ENCODE measurements at regions not wholly inside any gene's neighbourhood (a gene's known extent, or its start where the extent isn't known, plus 50 kb on each side); places are given as distances from the start of the nearest gene placed in this dataset.

GRCh38 chr5:91976451-91976850 is 593.3 kb upstream of the ARRDC3 start:
- no peak overlapping the region for H2BK12ac ChIP-seq (ENCODE audit: low read length)
- H4K8ac ChIP-seq (ENCODE audit: low read depth, low read length): no peak overlapping the region
- H2AFZ ChIP-seq (ENCODE audit: low read length): peak overlapping the region; percentile 32
- H3K14ac ChIP-seq (ENCODE audit: low read length): no peak overlapping the region
- no peak overlapping the region for H3K4ac ChIP-seq (ENCODE audit: low read length)
- H2BK15ac ChIP-seq (ENCODE audit: low read length): no peak overlapping the region
- no peak overlapping the region for H2BK120ac ChIP-seq (ENCODE audit: low read depth, low read length)
- WGBS, 2 donors (ENCODE audit: extremely low coverage in 2 of 2, insufficient read length in 2 of 2, insufficient replicate concordance in 1 of 2): no CpG with 5 or more reads among the region's 3 CpGs
- H2AK5ac ChIP-seq (ENCODE audit: low read depth, low read length): no peak overlapping the region
- H3K27me3 ChIP-seq (ENCODE audit: control insufficient read depth in 3 of 3, insufficient read depth in 3 of 3, low read depth in 1 of 3, low read length in 3 of 3): no peaks in the 10 kb centered on the region
- no peak overlapping the region for H3K4me3 ChIP-seq (ENCODE audit: low read length in 2 of 2)
- H4K91ac ChIP-seq (ENCODE audit: low read depth, low read length, poor library complexity): no peak overlapping the region
- H3K36me3 ChIP-seq (replicated peaks in 1 of 2; ENCODE audit: control insufficient read depth in 2 of 2, insufficient read depth in 2 of 2, low read length in 2 of 2): no peaks in the 10 kb centered on the region
- no peak for DNase-seq (ENCODE audit: low spot score)
- no peak overlapping the region for H3K27ac ChIP-seq (replicated peaks; ENCODE audit: low read length)
- H3K4me2 ChIP-seq (ENCODE audit: insufficient read depth, low read length, poor library complexity, severe bottlenecking): no peak overlapping the region
- no peaks in the 10 kb centered on the region for H3K79me1 ChIP-seq (ENCODE audit: low read depth, low read length)
- no peak overlapping the region for H3K23ac ChIP-seq (ENCODE audit: low read depth, low read length, poor library complexity)
- H3K4me1 ChIP-seq (ENCODE audit: control insufficient read depth in 2 of 2, insufficient read depth in 1 of 2, low read depth in 1 of 2, low read length in 2 of 2): no peaks in the 10 kb centered on the region
- H3K9ac ChIP-seq (ENCODE audit: low read depth, low read length, poor library complexity): no peak overlapping the region
- H2BK5ac ChIP-seq (ENCODE audit: low read length): no peak overlapping the region
- H3K9me3 ChIP-seq (replicated peaks in 1 of 2; ENCODE audit: control insufficient read depth in 2 of 2, insufficient read depth in 1 of 2, low read depth in 1 of 2, low read length in 2 of 2): no peaks in the 10 kb centered on the region
- no peak overlapping the region for H3K18ac ChIP-seq (ENCODE audit: low read length)

- H4K8ac ChIP-seq (ENCODE audit: low read depth, low read length): no peak overlapping the region
- H2BK120ac ChIP-seq (ENCODE audit: low read depth, low read length): no peak overlapping the region
- no peak overlapping the region for H3K9ac ChIP-seq (ENCODE audit: low read depth, low read length, poor library complexity)
- H2BK15ac ChIP-seq (ENCODE audit: low read length): no peak overlapping the region
- H2BK12ac ChIP-seq (ENCODE audit: low read length): no peak overlapping the region
- no peak overlapping the region for H3K4me3 ChIP-seq (ENCODE audit: low read length in 2 of 2)
- H2AFZ ChIP-seq (ENCODE audit: low read length): no peak overlapping the region
- H3K27ac ChIP-seq (replicated peaks; ENCODE audit: low read length): no peak overlapping the region
- peaks cover 0 to 2% of the 10 kb centered on the region in 2 donors for H3K36me3 ChIP-seq (replicated peaks in 1 of 2; ENCODE audit: control insufficient read depth in 2 of 2, insufficient read depth in 2 of 2, low read length in 2 of 2)
- H3K9me3 ChIP-seq (replicated peaks in 1 of 2; ENCODE audit: control insufficient read depth in 2 of 2, insufficient read depth in 1 of 2, low read depth in 1 of 2, low read length in 2 of 2): peaks cover 3 to 10% of the 10 kb centered on the region in 2 donors
- no CpG with 5 or more reads among the region's 1 CpG for WGBS, 2 donors (ENCODE audit: extremely low coverage in 2 of 2, insufficient read length in 2 of 2, insufficient replicate concordance in 1 of 2)
- H2AK5ac ChIP-seq (ENCODE audit: low read depth, low read length): no peak overlapping the region
- no peak overlapping the region for H4K91ac ChIP-seq (ENCODE audit: low read depth, low read length, poor library complexity)
- no peak overlapping the region for H3K4me2 ChIP-seq (ENCODE audit: insufficient read depth, low read length, poor library complexity, severe bottlenecking)
- no peak overlapping the region for H3K18ac ChIP-seq (ENCODE audit: low read length)
- H3K4me1 ChIP-seq (ENCODE audit: control insufficient read depth in 2 of 2, insufficient read depth in 1 of 2, low read depth in 1 of 2, low read length in 2 of 2): no peaks in the 10 kb centered on the region
- H3K79me1 ChIP-seq (ENCODE audit: low read depth, low read length): no peaks in the 10 kb centered on the region
- H3K14ac ChIP-seq (ENCODE audit: low read length): no peak overlapping the region
- no peak overlapping the region for H2BK5ac ChIP-seq (ENCODE audit: low read length)
- no peak overlapping the region for H3K23ac ChIP-seq (ENCODE audit: low read depth, low read length, poor library complexity)
- no peaks in the 10 kb centered on the region for H3K27me3 ChIP-seq (ENCODE audit: control insufficient read depth in 3 of 3, insufficient read depth in 3 of 3, low read depth in 1 of 3, low read length in 3 of 3)
- no peak overlapping the region for H3K4ac ChIP-seq (ENCODE audit: low read length)
- no peak for DNase-seq (ENCODE audit: low spot score)
Observed at GRCh38 chr5:91963166-91963565, 580.0 kb upstream of the ARRDC3 start.

GRCh38 chr5:91957666-91958065 is 574.5 kb upstream of the ARRDC3 start:
- Histone ChIP-seq H3K18ac (ENCODE audit: low read length) (no peak overlapping the region), H3K4me2 (ENCODE audit: insufficient read depth, low read length, poor library complexity, severe bottlenecking) (no peak overlapping the region), H3K9ac (ENCODE audit: low read depth, low read length, poor library complexity) (no peak overlapping the region), H4K8ac (ENCODE audit: low read depth, low read length) (no peak overlapping the region), H2AFZ (ENCODE audit: low read length) (no peak overlapping the region), H3K27me3 (ENCODE audit: control insufficient read depth in 3 of 3, insufficient read depth in 3 of 3, low read depth in 1 of 3, low read length in 3 of 3) (no peaks in the 10 kb centered on the region), H3K9me3 (replicated peaks in 1 of 2; ENCODE audit: control insufficient read depth in 2 of 2, insufficient read depth in 1 of 2, low read depth in 1 of 2, low read length in 2 of 2) (peaks cover 3 to 7% of the 10 kb centered on the region in 2 donors), H3K14ac (ENCODE audit: low read length) (no peak overlapping the region), H2BK12ac (ENCODE audit: low read length) (no peak overlapping the region), H3K36me3 (replicated peaks in 1 of 2; ENCODE audit: control insufficient read depth in 2 of 2, insufficient read depth in 2 of 2, low read length in 2 of 2) (peaks cover 0 to 2% of the 10 kb centered on the region in 2 donors), H2BK5ac (ENCODE audit: low read length) (no peak overlapping the region), H3K27ac (replicated peaks; ENCODE audit: low read length) (no peak overlapping the region), H3K4ac (ENCODE audit: low read length) (no peak overlapping the region), H4K91ac (ENCODE audit: low read depth, low read length, poor library complexity) (no peak overlapping the region), H3K23ac (ENCODE audit: low read depth, low read length, poor library complexity) (no peak overlapping the region), H2AK5ac (ENCODE audit: low read depth, low read length) (no peak overlapping the region), H3K79me1 (ENCODE audit: low read depth, low read length) (no peaks in the 10 kb centered on the region), H2BK120ac (ENCODE audit: low read depth, low read length) (no peak overlapping the region), H3K4me1 (ENCODE audit: control insufficient read depth in 2 of 2, insufficient read depth in 1 of 2, low read depth in 1 of 2, low read length in 2 of 2) (peaks cover 0 to 4% of the 10 kb centered on the region in 2 donors), H3K4me3 (ENCODE audit: low read length in 2 of 2) (no peak overlapping the region), H2BK15ac (ENCODE audit: low read length) (no peak overlapping the region)
- no CpG with 5 or more reads among the region's 1 CpG for WGBS, 2 donors (ENCODE audit: extremely low coverage in 2 of 2, insufficient read length in 2 of 2, insufficient replicate concordance in 1 of 2)
- DNase-seq (ENCODE audit: low spot score): no peak

DNA sequence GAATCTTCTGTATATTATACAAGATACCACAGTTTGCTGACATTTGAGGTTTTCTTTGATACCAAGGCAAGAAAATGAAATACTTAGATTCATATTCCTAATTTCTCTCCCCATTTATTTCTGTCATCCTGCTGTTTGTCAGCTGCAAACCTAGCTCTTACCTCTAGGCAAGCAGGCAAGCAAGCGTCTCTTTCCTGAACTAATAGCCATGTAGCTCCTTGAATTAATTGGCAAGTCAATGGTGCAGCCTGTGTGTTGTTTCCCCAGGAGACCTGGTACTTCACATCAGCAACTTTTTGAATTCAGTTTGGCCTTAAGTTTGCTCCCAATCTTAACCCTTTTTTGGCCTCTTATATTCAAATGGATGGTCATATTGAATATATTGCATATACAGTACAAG is 573.6 kb upstream of the ARRDC3 start:
- Histone ChIP-seq H2AK5ac (ENCODE audit: low read depth, low read length) (no peak overlapping the region), H3K18ac (ENCODE audit: low read length) (no peak overlapping the region), H3K36me3 (replicated peaks in 1 of 2; ENCODE audit: control insufficient read depth in 2 of 2, insufficient read depth in 2 of 2, low read length in 2 of 2) (no peaks in the 10 kb centered on the region), H3K27me3 (ENCODE audit: control insufficient read depth in 3 of 3, insufficient read depth in 3 of 3, low read depth in 1 of 3, low read length in 3 of 3) (no peaks in the 10 kb centered on the region), H4K91ac (ENCODE audit: low read depth, low read length, poor library complexity) (no peak overlapping the region), H2BK15ac (ENCODE audit: low read length) (no peak overlapping the region), H3K4ac (ENCODE audit: low read length) (no peak overlapping the region), H2BK5ac (ENCODE audit: low read length) (no peak overlapping the region), H3K4me3 (ENCODE audit: low read length in 2 of 2) (no peak overlapping the region), H3K14ac (ENCODE audit: low read length) (no peak overlapping the region), H3K23ac (ENCODE audit: low read depth, low read length, poor library complexity) (no peak overlapping the region), H3K27ac (replicated peaks; ENCODE audit: low read length) (no peak overlapping the region), H4K8ac (ENCODE audit: low read depth, low read length) (peak overlapping the region; percentile 43), H2BK12ac (ENCODE audit: low read length) (no peak overlapping the region), H3K79me1 (ENCODE audit: low read depth, low read length) (no peaks in the 10 kb centered on the region), H3K4me2 (ENCODE audit: insufficient read depth, low read length, poor library complexity, severe bottlenecking) (no peak overlapping the region), H2AFZ (ENCODE audit: low read length) (peak overlapping the region; percentile 14), H3K9ac (ENCODE audit: low read depth, low read length, poor library complexity) (no peak overlapping the region), H2BK120ac (ENCODE audit: low read depth, low read length) (no peak overlapping the region), H3K4me1 (ENCODE audit: control insufficient read depth in 2 of 2, insufficient read depth in 1 of 2, low read depth in 1 of 2, low read length in 2 of 2) (peaks cover 0 to 4% of the 10 kb centered on the region in 2 donors), H3K9me3 (replicated peaks in 1 of 2; ENCODE audit: control insufficient read depth in 2 of 2, insufficient read depth in 1 of 2, low read depth in 1 of 2, low read length in 2 of 2) (peaks cover 0 to 2% of the 10 kb centered on the region in 2 donors)
- peak; percentile 14 for DNase-seq (ENCODE audit: low spot score)
- no CpG with 5 or more reads among the region's 1 CpG for WGBS, 2 donors (ENCODE audit: extremely low coverage in 2 of 2, insufficient read length in 2 of 2, insufficient replicate concordance in 1 of 2)

Data from neuronal stem cell (in vitro differentiated cells).